HUES48 (cell line): ENCODE measurements at regions not wholly inside any gene's neighbourhood (a gene's known extent, or its start where the extent isn't known, plus 50 kb on each side); places are given as distances from the start of the nearest gene placed in this dataset.
"Not testable (repeated sequence)": the region's sequence is repeated elsewhere in the genome, so short reads cannot be mapped to it uniquely, and the experiment has no call there.

Experiments used
- H3K27ac ChIP-seq: one replicate; pipeline ENCODE4 v1.7.0; 2013; ENCODE audit warnings: low read depth, low read length, inconsistent platforms
- H3K27me3 ChIP-seq: 2 replicates; pipeline ENCODE4 v1.6.1; 2013; ENCODE audit warnings: mild to moderate bottlenecking, low read length; ENCODE audit not compliant: control insufficient read depth, insufficient read depth
- H3K36me3 ChIP-seq: 2 replicates; pipeline ENCODE4 v1.6.1; 2013; ENCODE audit warnings: low read length; ENCODE audit not compliant: control insufficient read depth, insufficient read depth
- H3K4me1 ChIP-seq: 2 replicates; pipeline ENCODE4 v1.6.1; 2013; ENCODE audit warnings: mild to moderate bottlenecking, low read length; ENCODE audit not compliant: control insufficient read depth, insufficient read depth
- H3K4me3 ChIP-seq: 2 replicates; pipeline ENCODE4 v1.5.1; 2013; ENCODE audit warnings: mild to moderate bottlenecking, low read depth, low read length
- H3K9ac ChIP-seq: 2 replicates; pipeline ENCODE4 v1.6.1; 2013; ENCODE audit warnings: mild to moderate bottlenecking, low read depth, low read length, moderate library complexity
- H3K9me3 ChIP-seq: 2 replicates; pipeline ENCODE4 v1.6.1; 2013; ENCODE audit warnings: low read length; ENCODE audit not compliant: control insufficient read depth, insufficient read depth

GRCh38 chr5:63473335-63473967, 488.8 kb downstream of the HTR1A start:
- Histone ChIP-seq H3K27ac (no peak overlapping the region), H3K27me3 (no peaks in the 10 kb centered on the region), H3K4me3 (no peak overlapping the region), H3K9ac (no peak overlapping the region), H3K36me3 (no peaks in the 10 kb centered on the region), H3K9me3 (0 out of 2 replicates have a peak, but pooled peaks cover 3% of the 10 kb centered on the region), H3K4me1 (no peaks in the 10 kb centered on the region)

- H3K36me3 ChIP-seq = no peaks in the 10 kb centered on the region
- no peak overlapping the region for H3K27ac ChIP-seq
- H3K27me3 ChIP-seq = no peaks in the 10 kb centered on the region
- no peak overlapping the region for H3K4me3 ChIP-seq
- no peaks in the 10 kb centered on the region for H3K4me1 ChIP-seq
- no peaks in the 10 kb centered on the region for H3K9me3 ChIP-seq
- H3K9ac ChIP-seq = no peak overlapping the region
These were observed 506.0 kb downstream of the HTR1A start for GRCh38 chr5:63456279-63456678.

GRCh38 chr5:63451188-63451587, 511.1 kb downstream of the HTR1A start:
- Histone ChIP-seq H3K36me3 (no peaks in the 10 kb centered on the region), H3K27me3 (no peaks in the 10 kb centered on the region)

GRCh38 chr5:63439537-63439936, 522.7 kb downstream of the HTR1A start:
- Histone ChIP-seq H3K27me3 (no peaks in the 10 kb centered on the region), H3K27ac (no peak overlapping the region), H3K4me3 (no peak overlapping the region), H3K4me1 (no peaks in the 10 kb centered on the region), H3K9ac (no peak overlapping the region), H3K9me3 (no peaks in the 10 kb centered on the region), H3K36me3 (no peaks in the 10 kb centered on the region)

More at GRCh38 chr5:63451188-63451587, 511.1 kb downstream of the HTR1A start:
- Histone ChIP-seq H3K27ac (no peak overlapping the region), H3K4me1 (no peaks in the 10 kb centered on the region), H3K4me3 (no peak overlapping the region), H3K9me3 (no peaks in the 10 kb centered on the region), H3K9ac (no peak overlapping the region)

- Histone ChIP-seq H3K27me3 (no peaks in the 10 kb centered on the region), H3K4me1 (no peaks in the 10 kb centered on the region), H3K9me3 (no peaks in the 10 kb centered on the region), H3K36me3 (no peaks in the 10 kb centered on the region), H3K27ac (no peak overlapping the region), H3K4me3 (no peak overlapping the region), H3K9ac (no peak overlapping the region)
These were observed 552.5 kb downstream of the HTR1A start for GRCh38 chr5:63409737-63410136.

- Histone ChIP-seq H3K4me3 (no peak overlapping the region), H3K4me1 (no peaks in the 10 kb centered on the region), H3K9me3 (no peaks in the 10 kb centered on the region), H3K9ac (no peak overlapping the region), H3K27me3 (no peaks in the 10 kb centered on the region), H3K27ac (no peak overlapping the region), H3K36me3 (no peaks in the 10 kb centered on the region)
These were observed 553.3 kb downstream of the HTR1A start for GRCh38 chr5:63408984-63409383.

GRCh38 chr5:63401436-63402046, 560.7 kb downstream of the HTR1A start:
- Histone ChIP-seq H3K9ac (no peak overlapping the region), H3K36me3 (no peaks in the 10 kb centered on the region), H3K27ac (no peak overlapping the region), H3K9me3 (no peaks in the 10 kb centered on the region), H3K27me3 (no peaks in the 10 kb centered on the region), H3K4me3 (no peak overlapping the region), H3K4me1 (no peaks in the 10 kb centered on the region)

GRCh38 chr5:63400079-63400478, 562.2 kb downstream of the HTR1A start:
- Histone ChIP-seq H3K27me3 (no peaks in the 10 kb centered on the region), H3K9ac (no peak overlapping the region), H3K27ac (no peak overlapping the region), H3K36me3 (no peaks in the 10 kb centered on the region), H3K4me3 (no peak overlapping the region), H3K9me3 (no peaks in the 10 kb centered on the region), H3K4me1 (no peaks in the 10 kb centered on the region)

- Histone ChIP-seq H3K9ac (no peak overlapping the region), H3K4me1 (no peaks in the 10 kb centered on the region), H3K9me3 (no peaks in the 10 kb centered on the region), H3K36me3 (no peaks in the 10 kb centered on the region), H3K27ac (no peak overlapping the region), H3K4me3 (no peak overlapping the region), H3K27me3 (no peaks in the 10 kb centered on the region)
These were observed 563.9 kb downstream of the HTR1A start for GRCh38 chr5:63398346-63398745.

- not testable (repeated sequence) for H3K9me3 ChIP-seq, H3K4me3 ChIP-seq, H3K27ac ChIP-seq, H3K27me3 ChIP-seq, H3K36me3 ChIP-seq, H3K9ac ChIP-seq
- H3K4me1 ChIP-seq = peaks cover 10% of the 10 kb centered on the region; the same call in 1 of the 2 replicates
These were observed 574.1 kb downstream of the HTR1A start for GRCh38 chr5:63388188-63388587.

GRCh38 chr5:63375851-63376250, 586.4 kb downstream of the HTR1A start:
- Histone ChIP-seq H3K27me3 (no peaks in the 10 kb centered on the region), H3K36me3 (no peaks in the 10 kb centered on the region), H3K27ac (no peak overlapping the region), H3K9ac (no peak overlapping the region), H3K4me3 (no peak overlapping the region), H3K9me3 (no peaks in the 10 kb centered on the region), H3K4me1 (no peaks in the 10 kb centered on the region)
